ENCODE measurements at regions not wholly inside any gene's neighbourhood (a gene's known extent, or its start where the extent isn't known, plus 50 kb on each side); places are given as distances from the start of the nearest gene placed in this dataset.

- DNase-seq (ENCODE audit: low read depth in 2 of 2) = no peak
Observed at GRCh38 chrX:69278031-69278687, 112.9 kb upstream of the PJA1 start.

- no peak for DNase-seq (ENCODE audit: low read depth in 2 of 2)
Observed at GRCh38 chrX:69277369-69277990, 112.2 kb upstream of the PJA1 start.

GRCh38 chrX:69268611-69269010 lies 103.4 kb upstream of the PJA1 start:
- DNase-seq (ENCODE audit: low read depth in 2 of 2) = no peak

GRCh38 chrX:69264158-69264581 lies 98.9 kb upstream of the PJA1 start:
- no peak for DNase-seq (ENCODE audit: low read depth in 2 of 2)

GRCh38 chrX:69263251-69263820 lies 98.1 kb upstream of the PJA1 start:
- no peak for DNase-seq (ENCODE audit: low read depth in 2 of 2)

- DNase-seq (ENCODE audit: low read depth in 2 of 2) = no peak
Observed at GRCh38 chrX:69262036-69262936, 97.0 kb upstream of the PJA1 start.

- DNase-seq (ENCODE audit: low read depth in 2 of 2) = no peak
Observed at GRCh38 chrX:69260169-69260568, 94.9 kb upstream of the PJA1 start.

GRCh38 chrX:69258893-69259292 lies 93.6 kb upstream of the PJA1 start:
- no peak for DNase-seq (ENCODE audit: low read depth in 2 of 2)

- DNase-seq (ENCODE audit: low read depth in 2 of 2) = no peak
Observed at GRCh38 chrX:69257499-69258127, 92.4 kb upstream of the PJA1 start.

- no peak for DNase-seq (ENCODE audit: low read depth in 2 of 2)
Observed at GRCh38 chrX:69256291-69256565, 91.0 kb upstream of the PJA1 start.

GRCh38 chrX:69255441-69256290 lies 90.4 kb upstream of the PJA1 start:
- no peak for DNase-seq (ENCODE audit: low read depth in 2 of 2)

GRCh38 chrX:69253821-69254220 lies 88.6 kb upstream of the PJA1 start:
- DNase-seq (ENCODE audit: low read depth in 2 of 2) = no peak

GRCh38 chrX:69243276-69243675 lies 78.0 kb upstream of the PJA1 start:
- no peak for DNase-seq (ENCODE audit: low read depth in 2 of 2)

GRCh38 chrX:69238887-69239231 lies 73.6 kb upstream of the PJA1 start:
- DNase-seq (ENCODE audit: low read depth in 2 of 2) = no peak

- no peak for DNase-seq (ENCODE audit: low read depth in 2 of 2)
Observed at GRCh38 chrX:69238114-69238886, 73.0 kb upstream of the PJA1 start.

- DNase-seq (ENCODE audit: low read depth in 2 of 2) = no peak
Observed at GRCh38 chrX:69237236-69237635, 72.0 kb upstream of the PJA1 start.

- no peak for DNase-seq (ENCODE audit: low read depth in 2 of 2)
Observed at GRCh38 chrX:69236641-69237040, 71.4 kb upstream of the PJA1 start.

GRCh38 chrX:69234624-69235023 lies 69.4 kb upstream of the PJA1 start:
- DNase-seq (ENCODE audit: low read depth in 2 of 2) = no peak

- no peak for DNase-seq (ENCODE audit: low read depth in 2 of 2)
Observed at GRCh38 chrX:69232945-69233344, 67.7 kb upstream of the PJA1 start.

GRCh38 chrX:69231903-69232302 lies 66.7 kb upstream of the PJA1 start:
- DNase-seq (ENCODE audit: low read depth in 2 of 2) = no peak
